ENCODE measurements at regions not wholly inside any gene's neighbourhood (a gene's known extent, or its start where the extent isn't known, plus 50 kb on each side); places are given as distances from the start of the nearest gene placed in this dataset.
"Not testable (repeated sequence)": the region's sequence is repeated elsewhere in the genome, so short reads cannot be mapped to it uniquely, and the experiment has no call there.

DNA sequence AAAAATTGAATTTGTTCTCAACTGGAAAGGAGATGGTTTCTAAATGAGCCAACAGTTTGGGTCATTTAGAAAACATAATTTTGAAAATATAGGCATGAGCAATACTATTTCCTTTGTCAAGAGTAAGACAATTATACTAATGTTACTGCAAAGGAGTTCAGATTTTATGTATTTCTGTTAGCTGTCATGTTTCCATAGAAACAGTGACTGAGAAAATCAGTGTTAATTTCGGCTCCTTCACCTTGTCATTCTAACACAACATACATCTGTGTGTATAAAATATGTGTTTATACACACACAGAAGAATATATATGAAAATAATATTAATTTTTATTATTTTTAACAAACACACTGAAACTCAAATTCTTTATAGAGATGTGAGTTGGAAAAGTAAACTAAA, 178.0 kb upstream of the SPHKAP start:
- no peak overlapping the region for H3K4me3 ChIP-seq (replicated peaks in 1 of 2; ENCODE audit: low read depth in 2 of 2, low read length in 2 of 2)
- TF ChIP-seq, protein P1, sequence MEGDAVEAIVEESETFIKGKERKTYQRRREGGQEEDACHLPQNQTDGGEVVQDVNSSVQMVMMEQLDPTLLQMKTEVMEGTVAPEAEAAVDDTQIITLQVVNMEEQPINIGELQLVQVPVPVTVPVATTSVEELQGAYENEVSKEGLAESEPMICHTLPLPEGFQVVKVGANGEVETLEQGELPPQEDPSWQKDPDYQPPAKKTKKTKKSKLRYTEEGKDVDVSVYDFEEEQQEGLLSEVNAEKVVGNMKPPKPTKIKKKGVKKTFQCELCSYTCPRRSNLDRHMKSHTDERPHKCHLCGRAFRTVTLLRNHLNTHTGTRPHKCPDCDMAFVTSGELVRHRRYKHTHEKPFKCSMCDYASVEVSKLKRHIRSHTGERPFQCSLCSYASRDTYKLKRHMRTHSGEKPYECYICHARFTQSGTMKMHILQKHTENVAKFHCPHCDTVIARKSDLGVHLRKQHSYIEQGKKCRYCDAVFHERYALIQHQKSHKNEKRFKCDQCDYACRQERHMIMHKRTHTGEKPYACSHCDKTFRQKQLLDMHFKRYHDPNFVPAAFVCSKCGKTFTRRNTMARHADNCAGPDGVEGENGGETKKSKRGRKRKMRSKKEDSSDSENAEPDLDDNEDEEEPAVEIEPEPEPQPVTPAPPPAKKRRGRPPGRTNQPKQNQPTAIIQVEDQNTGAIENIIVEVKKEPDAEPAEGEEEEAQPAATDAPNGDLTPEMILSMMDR (IDR thresholded peaks at IDR 0.05; ENCODE audit: low read depth, low read length) = no peak

GRCh38 chr2:228355897-228356296, 174.4 kb upstream of the SPHKAP start:
- TF ChIP-seq, protein P1 (IDR thresholded peaks at IDR 0.05; ENCODE audit: low read depth, low read length) = no peak
- DNase-seq (ENCODE audit: low read depth in 2 of 2) = no peak
- H3K4me3 ChIP-seq (replicated peaks in 1 of 2; ENCODE audit: low read depth in 2 of 2, low read length in 2 of 2) = no peak overlapping the region

More for the DNA sequence above, 178.0 kb upstream of the SPHKAP start:
- DNase-seq (ENCODE audit: low read depth in 2 of 2) = no peak

DNA sequence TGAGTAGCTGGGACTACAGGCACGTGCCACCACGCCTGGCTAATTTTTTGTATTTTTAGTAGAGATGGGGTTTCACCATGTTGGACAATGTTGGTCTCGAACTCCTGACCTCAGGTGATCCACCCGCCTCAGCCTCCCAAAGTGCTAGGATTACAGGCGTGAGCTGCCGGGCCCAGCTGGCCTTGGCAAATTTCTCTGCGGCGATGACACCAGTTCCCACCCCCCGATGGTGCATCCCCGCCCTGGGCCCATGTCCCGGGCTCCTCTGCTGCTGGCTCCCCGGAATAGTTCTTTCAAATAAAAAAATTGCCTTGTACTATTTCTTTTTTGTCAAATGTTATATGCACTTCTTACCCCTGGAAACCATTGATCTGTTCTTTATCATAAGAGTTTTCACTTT, 171.5 kb upstream of the SPHKAP start:
- DNase-seq (ENCODE audit: low read depth in 2 of 2); H3K4me3 ChIP-seq (replicated peaks in 1 of 2; ENCODE audit: low read depth in 2 of 2, low read length in 2 of 2): not testable (repeated sequence)

DNA sequence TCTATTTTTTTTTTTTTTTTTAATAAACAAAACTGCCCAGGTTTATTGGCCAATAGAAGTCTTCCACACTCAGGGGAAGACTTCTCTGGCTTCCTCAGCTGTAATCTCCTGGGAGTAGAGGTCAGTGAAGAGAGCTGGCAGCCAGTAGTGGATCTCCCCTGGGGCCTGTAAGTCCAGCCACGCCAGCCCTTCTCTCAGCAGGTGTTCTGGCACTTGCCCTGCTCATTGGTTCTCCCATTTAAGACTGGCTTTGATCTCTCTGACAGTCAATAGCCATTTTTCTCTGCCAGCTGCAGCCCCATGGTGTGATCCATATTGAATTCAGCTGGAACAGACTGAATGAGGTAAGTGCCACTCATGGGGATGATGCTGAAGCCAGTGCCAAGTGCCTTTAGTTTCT, 170.6 kb upstream of the SPHKAP start:
- TF ChIP-seq, protein P1 (IDR thresholded peaks at IDR 0.05; ENCODE audit: low read depth, low read length) = no peak
- no peak overlapping the region for H3K4me3 ChIP-seq (replicated peaks in 1 of 2; ENCODE audit: low read depth in 2 of 2, low read length in 2 of 2)
- no peak for DNase-seq (ENCODE audit: low read depth in 2 of 2)

- peak in 1 of 2 donors; percentile 5 for DNase-seq (ENCODE audit: low read depth in 2 of 2)
- TF ChIP-seq, protein P1 (IDR thresholded peaks at IDR 0.05; ENCODE audit: low read depth, low read length) = no peak
- H3K4me3 ChIP-seq (replicated peaks in 1 of 2; ENCODE audit: low read depth in 2 of 2, low read length in 2 of 2) = no peak overlapping the region
Measured at GRCh38 chr2:228348516-228349064, 167.1 kb upstream of the SPHKAP start.

DNA sequence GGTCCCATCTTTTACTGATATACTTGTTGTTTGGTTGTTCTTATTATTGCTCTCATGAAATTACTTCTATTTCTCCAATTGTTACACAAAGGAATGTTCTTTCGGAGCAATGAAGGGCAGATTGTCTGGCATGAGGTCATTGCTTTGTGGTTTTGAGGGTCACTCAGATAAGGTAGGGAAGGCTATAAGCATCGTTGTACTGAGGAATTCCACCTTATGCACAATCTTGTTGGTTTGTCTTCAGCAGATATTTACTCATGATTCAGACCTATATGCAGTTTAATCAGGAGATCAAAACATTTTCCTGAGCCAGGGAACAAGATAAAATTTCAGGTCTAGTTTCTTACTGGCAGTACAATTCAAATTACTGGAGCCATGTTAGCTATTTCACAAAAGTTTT, 163.0 kb upstream of the SPHKAP start:
- no peak overlapping the region for H3K4me3 ChIP-seq (replicated peaks in 1 of 2; ENCODE audit: low read depth in 2 of 2, low read length in 2 of 2)
- TF ChIP-seq, protein P1 (IDR thresholded peaks at IDR 0.05; ENCODE audit: low read depth, low read length) = no peak
- DNase-seq (ENCODE audit: low read depth in 2 of 2) = peak in 1 of 2 donors; percentile 3

GRCh38 chr2:228339525-228339924, 158.0 kb upstream of the SPHKAP start:
- TF ChIP-seq, protein P1 (IDR thresholded peaks at IDR 0.05; ENCODE audit: low read depth, low read length) = no peak
- no peak for DNase-seq (ENCODE audit: low read depth in 2 of 2)
- H3K4me3 ChIP-seq (replicated peaks in 1 of 2; ENCODE audit: low read depth in 2 of 2, low read length in 2 of 2) = no peak overlapping the region
